ENCODE measurements at regions not wholly inside any gene's neighbourhood (a gene's known extent, or its start where the extent isn't known, plus 50 kb on each side); places are given as distances from the start of the nearest gene placed in this dataset.

DNA sequence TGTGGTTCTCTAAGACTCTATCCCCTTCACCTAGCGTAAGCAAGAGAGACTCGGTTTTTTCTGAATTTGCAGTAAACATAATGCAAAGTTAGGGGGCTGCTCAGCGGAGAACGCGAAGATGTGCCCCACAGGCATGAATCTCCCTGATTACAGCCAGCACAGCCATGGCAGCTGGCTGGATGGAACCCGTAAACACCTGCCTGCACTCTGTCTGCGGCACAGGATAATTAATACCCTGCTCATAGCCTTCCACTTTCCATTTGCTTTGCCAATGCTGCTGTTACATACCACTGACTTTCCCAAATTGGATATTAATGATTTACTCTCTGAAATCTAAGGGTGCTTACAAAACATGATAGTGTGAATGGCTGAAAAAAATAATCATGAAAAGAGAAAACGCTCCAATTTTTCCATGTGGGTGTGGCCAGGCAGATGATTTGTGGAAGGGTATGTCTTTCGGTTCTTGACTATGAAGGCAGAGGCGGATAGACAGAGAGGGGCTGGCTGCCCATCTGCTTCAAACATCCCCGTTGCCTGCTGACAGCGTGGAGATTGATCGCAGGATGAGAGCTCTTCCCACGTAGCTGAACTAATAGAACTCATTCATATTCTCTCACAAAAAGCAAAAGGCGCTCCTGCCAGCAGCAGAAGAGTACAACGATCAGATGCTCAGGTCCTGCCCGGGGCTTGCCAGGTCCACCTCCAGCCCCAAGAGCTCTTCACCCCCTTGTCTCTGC lies 193.2 kb upstream of the GHITM start:
- no peak for DNase-seq

DNA sequence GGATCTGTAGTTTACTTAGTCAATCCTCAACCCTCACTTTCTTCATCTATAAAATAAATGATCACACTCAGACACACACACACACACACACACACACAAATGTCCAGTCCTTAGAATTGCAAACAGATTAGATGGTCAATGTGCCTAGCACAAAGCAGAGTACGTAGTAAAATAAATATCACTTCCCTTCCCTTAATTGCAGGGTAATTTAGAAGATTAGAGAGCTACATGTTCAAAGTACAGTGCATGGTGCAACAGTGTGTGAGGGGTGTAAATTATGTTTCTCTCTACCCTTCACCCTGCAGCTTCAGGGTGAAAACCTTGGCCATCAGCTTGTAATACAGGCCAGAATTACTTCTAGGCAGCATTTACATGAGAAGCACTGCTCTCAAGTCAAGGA lies 187.0 kb upstream of the GHITM start:
- no peak for DNase-seq

DNA sequence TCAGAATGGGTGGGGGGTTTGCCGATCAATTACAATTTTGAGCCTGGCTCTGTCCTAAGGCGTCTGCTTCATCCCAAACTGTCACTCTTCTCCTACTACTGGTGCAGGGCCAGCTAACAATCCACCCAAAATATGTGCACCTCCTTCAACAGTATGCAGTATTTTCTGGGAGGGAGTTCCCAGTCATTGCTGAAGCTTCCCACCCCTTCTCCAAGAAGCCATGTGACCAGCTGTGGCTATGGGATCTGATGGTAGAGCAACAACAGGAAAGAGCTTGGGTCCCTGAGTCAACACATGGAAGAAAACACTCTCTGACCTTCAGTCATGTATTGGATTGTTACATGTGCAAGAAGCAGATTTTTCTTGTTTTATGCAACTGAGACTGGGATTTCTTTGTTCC lies 185.7 kb upstream of the GHITM start:
- DNase-seq: no peak

DNA sequence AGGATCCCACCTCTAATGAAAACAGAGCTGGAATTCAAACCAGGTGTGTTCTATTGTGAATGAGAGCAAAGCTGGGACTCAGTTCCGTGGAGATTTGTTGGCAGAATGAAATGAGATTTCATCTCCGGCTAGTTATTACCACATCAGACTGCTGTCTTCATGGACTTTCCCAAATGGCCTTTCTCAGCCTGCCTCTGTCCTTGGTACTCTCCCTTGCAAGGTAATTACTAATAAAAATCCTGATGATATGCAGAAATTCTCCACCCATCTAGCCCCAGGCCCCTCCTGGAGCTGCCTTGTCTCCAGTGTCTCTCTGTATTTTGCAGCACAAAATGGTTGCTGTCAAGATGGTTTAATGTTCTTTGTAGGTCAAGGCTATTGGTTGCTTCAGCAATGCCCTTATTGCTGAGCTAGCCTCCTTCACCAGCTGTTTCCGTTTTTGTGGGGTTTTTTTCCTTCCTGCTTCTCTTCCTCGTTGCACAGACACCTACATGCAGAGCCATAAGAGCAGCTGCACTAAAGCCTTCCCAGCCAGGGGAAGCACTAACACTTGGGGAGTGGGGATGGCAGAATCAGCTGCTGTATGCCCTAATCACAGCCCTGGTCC lies 185.0 kb upstream of the GHITM start:
- DNase-seq: no peak

DNA sequence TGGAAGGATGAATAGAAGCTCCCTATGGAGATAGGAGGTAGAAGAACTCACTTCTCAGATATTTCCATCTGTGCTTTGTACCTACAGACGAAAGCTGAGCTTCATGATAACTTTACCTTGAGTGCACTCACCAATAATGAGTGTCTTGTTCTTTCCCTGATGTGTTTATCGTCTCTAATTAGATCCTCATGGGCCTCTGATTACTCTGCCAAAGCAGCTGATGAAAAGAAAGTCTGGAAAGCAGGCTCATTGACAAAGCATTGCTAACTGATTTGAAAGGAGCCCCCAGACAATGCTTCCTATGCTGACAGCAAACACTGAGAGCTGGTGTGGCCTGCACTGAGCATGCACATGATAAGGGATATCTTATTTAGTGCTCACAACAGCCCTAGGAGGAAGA lies 183.9 kb upstream of the GHITM start:
- DNase-seq: no peak

DNA sequence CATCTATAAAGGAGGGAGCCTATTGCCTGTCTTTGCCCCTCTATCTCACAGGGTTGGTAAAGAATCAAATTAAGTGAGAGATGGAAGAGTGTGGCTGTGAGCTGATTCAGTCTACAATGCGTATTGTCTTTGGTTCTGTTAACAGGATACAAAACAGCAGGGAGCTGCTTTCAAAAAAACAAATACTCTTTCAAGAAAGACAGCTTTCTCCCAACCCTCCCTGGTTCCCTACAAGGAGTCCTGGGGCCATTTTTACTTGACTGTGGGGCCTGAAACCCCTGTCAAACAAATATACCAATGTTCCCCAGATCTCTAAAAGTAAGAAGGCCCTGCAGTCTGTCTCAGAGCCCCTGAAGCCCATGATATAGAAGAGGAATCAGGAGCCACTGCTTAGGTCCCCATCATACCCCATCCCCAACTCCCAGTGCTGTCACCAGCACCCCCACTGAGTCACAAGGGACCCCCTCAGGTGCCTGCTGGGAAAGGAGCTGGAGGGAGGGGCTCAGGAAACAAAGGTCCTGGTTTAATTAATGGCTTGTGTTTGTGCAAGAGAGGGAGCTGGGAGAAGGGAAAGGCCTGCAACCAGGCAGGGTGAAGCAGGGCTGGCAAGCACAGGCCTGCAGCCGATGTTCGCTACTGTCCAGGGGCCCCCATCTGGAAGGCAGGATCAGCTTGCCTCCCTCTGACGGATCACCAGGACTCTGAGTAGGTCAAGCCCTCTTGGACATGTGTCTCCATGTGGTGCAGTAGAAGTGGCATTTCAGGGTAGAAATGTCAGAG lies 182.0 kb upstream of the GHITM start:
- DNase-seq: no peak

DNA sequence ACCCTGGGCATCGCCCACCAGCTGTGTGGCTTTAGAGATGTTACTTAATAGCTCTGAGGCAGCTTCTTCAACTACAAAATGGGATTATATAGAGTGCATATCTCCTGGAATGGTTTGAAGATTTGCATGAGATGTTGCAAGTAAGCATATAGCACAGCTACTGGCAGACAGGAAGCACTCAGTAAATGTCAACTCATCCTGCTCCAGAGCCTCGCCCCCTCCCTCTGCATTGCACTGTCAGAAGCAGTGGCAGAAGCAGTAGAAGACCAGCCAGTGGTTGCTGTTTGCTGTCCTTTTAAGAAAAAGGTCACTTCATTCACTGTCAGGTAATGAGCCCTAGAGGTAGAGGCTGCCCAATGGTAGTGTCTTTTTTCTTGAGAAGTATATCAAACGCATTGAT lies 180.0 kb upstream of the GHITM start:
- no peak for DNase-seq

DNA sequence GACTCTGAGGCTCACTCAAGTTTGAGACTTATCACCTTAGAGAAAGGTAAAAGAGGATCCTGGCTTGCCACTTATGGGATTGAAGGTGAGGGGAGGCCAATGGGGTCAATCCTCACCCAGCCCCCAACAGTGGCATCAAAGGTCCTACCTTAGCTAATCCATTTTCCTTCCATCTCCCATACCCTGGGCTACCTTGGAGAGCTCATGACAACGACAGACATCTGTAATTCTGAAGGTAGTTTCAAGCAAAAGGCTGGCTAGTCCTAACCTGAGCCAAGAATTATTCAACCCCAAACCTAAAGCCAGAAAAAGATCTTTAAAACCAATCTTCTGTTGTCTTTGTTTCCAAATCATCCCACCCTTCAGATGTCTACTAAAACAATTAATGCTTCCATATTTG lies 179.2 kb upstream of the GHITM start:
- no peak for DNase-seq

DNA sequence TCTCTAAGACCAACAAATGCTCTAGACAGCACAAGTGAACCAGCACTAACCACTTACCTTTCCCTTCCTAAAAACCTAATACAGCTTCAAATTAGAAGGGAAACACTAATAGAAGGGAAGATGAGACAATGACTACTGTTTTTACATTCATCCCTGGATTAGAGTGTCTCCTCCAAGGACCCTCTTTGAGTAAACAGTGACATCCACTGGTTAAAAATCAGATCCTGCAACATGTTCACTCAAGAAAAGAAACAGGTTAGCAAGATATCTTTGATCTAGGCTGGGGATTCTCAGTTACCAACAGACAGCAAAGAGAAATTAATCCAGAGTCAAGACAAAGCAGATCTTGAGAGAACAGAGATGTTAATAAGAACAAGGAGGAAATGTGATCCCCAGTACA lies 177.7 kb upstream of the GHITM start:
- no peak for DNase-seq

DNA sequence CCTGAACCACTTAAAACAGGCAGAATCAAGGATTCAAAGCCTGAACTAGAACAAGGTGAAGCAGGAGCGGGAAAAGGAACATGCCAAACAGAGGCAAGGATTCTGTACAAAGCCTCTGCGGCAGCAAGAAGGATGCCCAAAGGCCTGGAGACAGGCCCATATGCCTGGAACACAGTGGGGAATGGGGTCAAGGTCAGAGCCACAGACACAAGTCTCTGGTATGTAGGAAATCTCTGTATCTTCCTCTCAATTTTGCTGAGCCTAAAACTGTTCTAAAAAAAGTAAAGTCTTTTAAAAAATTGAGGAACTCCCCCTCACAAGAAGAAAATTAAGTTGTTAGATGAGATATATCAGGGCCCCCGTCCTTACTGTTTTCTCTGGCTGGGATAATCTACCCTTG lies 175.9 kb upstream of the GHITM start:
- DNase-seq: no peak

DNA sequence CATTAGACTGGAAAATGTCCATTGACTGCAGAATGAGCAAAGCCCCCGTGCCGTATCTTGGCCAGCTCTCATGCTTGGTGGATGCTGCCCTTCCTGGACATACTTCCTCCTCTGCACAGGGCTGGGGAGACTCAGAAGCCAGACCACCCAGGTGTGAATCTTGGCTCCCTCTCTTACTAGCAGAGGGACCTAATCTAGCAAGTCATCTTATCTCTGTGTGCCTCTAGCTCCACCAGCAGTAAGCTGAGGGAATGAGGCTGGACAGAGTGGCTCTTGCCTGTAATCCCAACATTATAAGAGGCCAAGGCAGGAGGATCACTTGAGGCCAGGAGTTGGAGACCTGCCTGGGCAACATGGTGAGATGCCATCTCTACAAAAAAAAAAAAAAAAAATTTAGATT lies 173.8 kb upstream of the GHITM start:
- DNase-seq: no peak

DNA sequence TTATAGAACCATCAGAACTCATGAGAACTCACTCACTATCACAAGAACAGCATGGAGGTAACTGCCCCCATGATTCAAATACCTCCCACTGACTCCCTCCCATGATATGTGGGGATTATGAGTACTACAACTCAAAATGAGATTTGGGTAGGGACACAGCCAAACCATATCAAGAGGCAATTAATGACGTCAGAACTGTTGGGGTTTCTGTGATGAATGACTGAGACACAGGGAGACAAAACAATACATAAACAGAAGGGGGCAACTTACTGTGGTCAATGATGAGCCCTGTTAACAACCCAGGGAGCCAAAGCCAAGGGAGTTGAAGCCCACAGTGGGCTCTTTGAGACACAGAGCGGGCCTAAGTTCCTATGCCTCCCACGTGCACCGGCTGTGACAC lies 171.3 kb upstream of the GHITM start:
- no peak for DNase-seq

DNA sequence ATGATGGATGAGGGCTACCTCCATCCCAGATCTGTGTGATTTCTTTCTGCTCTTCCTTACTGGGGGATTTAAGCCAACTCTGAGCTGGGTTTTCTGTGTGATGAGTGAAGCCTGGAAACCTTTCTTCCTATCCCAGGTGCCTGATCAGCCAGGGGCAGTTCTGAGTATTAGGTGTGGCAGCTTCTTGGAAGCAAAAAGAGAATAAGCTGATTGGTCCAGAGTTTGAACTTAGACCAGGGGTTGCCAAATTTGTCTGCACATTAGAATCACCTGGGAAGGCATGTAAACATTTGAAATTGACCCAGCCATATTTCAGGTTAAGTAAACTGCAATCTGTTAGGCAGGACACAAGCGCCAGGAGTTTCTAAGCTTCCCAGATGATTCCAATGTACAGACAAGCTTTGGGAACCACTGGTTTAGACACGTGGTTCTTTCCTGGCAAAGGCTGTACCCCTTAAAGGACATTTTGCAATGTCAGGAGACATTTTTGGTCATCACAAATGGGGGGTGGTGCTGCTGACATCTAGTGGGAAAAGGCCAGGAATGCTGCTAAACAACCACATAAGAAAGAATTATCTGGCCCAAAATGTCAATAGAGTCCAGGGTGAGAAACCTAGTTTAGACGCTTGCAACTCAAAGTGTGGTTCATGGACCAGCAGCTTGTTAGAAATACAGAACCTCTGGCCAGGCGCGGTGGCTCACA lies 160.5 kb upstream of the GHITM start:
- no peak for DNase-seq

DNA sequence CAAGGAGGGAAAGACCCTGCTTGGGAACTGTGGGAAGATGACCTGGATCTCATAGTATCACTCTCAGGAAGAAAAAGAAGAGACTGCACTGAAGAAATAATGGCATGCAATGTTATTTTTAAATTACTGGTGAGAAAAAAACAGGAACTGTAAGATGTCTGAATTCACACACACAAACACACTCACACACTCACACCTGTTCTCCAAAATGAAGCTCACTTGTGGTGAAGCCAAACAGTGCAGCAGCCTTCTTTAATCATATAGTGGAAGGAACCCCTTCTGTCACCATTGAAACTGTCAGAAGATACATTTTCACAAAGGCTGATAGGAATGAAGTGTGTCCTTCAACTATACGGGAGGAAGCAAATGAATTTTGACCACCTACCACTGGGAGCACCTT lies 156.5 kb upstream of the GHITM start:
- no peak for DNase-seq

DNA sequence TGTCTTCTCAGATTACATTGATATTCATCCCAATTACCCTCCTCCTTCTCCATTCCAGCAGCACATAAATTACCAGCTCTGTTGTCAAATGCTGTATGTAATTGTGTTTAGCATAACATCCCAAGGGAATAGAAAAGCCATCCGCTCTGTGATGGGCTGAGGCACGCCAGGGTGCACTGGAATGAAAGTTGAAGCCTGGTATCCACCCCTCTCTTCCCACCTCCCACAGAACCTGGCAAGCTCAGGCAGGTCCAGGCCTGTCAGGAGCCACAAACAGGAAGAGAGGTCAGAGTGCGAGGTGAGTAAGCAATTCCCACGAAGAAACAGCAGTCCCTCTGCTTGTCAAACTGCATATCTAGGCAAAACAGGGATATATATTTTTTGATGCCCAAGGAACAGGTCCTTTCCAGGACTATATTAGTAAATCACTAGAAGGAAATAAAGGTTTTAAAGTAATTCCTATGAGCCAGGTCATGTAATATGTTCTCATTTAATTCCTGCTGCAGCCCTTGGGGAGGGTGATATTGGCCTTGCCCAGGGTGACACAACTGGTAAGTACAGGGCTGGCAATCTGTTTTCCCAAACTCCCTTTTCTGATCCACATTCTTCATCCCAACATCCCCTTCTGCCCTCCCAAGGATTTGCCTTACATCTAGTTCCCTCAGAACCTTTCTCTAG lies 155.6 kb upstream of the GHITM start:
- DNase-seq: no peak

DNA sequence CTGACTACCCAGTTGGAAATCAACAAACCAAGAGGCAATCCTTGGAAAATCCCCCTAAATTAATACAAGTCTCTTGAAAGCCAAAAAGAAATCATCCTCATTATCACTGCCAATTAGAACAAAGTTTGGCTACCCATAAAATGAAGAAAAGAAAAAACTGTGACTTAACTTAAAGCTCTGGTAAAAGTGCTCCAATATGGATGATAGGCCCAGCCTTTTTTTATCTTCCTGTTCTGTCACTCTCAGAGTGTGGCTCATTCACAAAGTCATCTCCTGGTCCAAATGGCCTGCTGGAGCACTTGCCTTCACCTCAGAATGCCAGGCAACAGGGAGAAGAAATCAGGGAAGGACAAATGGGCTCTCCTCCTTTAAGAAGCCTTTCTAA lies 155.1 kb upstream of the GHITM start:
- DNase-seq: no peak

DNA sequence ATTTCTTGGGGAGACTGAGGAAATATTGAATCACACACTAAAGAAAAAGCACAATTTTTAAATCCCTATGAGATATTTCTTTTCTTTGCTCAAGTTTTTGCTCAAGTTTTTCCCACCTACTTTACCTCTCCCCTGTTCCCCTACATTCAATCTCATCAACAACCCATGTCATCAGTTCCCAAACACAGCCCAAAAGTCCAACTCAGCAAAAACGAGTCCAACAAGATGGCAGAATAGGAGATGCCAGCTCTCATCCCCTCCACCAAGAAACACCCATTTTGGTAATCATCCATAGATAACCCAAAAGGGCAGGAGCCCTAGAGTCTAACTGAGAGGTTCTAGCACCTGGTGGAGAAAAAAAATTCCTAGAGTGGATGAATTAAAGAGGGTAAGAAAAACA lies 152.5 kb upstream of the GHITM start:
- no peak for DNase-seq

DNA sequence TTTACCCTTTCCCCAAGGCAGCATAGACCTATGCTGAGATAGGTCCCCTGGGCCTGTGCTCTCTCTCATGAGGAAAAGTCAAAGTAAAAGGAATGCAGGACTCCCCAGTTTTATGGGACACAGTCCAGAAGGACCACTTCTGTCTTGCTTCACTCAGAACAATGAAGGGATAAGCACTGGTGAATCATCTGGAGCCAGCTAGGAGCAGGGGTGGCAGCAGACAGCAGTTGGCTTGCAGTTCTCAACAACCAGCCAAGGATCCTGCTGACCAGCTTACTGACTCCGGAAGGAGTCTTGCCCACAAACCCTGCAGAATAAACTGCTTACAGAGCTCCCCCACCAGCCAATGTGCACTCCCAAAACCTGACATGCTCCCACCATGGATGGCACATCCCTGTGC lies 152.1 kb upstream of the GHITM start:
- DNase-seq: no peak

DNA sequence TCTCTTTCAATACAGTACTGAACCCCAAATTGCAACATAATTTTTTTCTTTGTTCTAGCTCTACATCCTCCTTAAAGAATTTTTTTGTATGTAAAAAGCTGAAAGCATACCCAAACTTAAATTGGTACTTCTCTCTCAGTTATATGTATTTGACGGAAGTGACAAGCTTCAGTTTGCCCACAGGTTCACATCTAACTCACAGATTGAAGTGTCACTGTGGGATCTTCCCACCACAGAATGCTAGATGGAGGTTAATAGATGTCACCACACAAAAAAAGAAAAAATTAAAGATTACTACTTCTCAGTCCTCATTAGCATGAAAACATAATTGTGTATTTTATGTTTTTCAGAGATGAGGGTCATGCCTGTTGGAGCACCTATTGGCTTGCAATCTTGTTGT lies 150.9 kb upstream of the GHITM start:
- no peak for DNase-seq

DNA sequence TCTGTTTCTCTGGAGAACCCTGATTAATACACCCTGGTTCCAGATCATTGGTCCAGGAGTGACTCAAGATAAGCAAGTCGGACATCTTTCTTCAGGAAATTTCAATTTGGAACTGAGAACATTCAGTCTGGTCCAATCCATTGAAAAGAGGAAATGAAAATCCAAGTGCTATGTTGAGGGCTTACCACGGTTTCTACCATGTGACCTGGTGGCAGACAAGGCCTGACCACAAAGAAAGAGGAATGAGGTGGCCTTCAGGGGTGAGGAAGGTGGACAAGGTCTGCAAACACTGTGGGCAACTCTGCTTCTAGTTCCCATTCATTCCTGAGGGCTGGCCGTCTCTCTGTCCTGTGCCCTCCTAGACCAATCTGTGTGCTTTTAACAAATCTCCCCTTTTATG lies 149.2 kb upstream of the GHITM start:
- DNase-seq: no peak

DNA sequence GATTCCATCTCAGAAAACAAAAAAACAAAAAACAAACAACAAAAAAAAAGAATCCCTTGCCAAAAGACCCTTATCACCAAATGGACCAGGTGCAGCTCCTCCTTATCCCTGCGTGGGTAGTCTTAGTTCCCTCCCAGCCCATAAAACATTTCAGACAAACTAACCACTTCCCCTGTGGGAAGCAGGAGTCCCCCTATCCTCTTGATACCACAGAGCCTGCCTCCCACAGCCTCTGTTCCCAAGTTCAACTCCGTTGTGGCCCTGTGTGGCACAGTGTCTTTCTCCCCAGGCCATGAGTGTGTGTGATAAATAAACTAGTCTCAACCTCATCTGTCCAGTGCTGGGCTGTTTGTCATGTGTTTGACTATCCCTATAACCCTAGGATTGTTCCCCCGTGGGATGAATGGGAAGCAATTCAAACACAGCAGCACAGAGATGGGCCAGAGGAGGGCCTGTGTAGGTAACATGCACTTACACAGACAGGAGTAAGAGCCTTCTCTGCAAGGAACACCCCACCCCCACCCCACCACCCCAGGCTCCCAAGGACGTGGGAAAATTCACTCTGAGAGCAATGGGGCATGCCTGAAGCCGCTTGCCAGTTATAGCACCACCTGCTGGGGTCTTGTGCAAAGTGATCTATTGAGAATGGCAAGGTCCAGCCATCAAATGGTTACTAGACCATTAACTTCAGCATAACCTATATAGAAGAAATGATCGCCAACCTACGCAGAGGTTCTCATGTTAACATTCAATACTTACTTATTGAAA lies 147.1 kb upstream of the GHITM start:
- DNase-seq: no peak

DNA sequence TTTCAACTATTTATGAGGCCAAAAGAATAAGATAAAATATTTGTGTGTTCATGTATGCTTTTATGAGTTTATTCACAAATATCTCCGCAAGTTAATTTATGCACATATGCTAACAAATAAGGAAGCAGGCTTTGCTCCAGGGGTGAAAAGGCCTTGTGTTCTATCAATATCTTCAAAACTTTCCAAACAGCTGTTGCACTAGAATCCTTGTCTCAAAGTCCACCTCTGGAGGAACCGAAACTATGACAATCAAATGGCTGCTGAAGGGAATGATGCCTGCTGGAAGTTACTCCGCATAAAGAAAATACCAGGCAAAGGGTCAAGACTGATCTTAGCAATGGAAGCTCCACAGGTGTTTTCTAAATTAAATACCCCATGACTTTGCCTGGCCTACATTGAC lies 145.0 kb upstream of the GHITM start:
- DNase-seq: no peak
